Ascending aorta (tissue), 2 donors: ENCODE measurements at regions not wholly inside any gene's neighbourhood (a gene's known extent, or its start where the extent isn't known, plus 50 kb on each side); places are given as distances from the start of the nearest gene placed in this dataset.

Experiments used
- DNase-seq, 2 donors: peaks; one replicate each; pipeline ENCODE4 v3.0.0-alpha.2; 2019; ENCODE audit warnings: low spot score in 2 of 2
- H3K27ac ChIP-seq, 2 donors: fragments of 200-600 bp; sonication (generic); one replicate each; pipeline ENCODE4 v1.5.1; 2016 to 2017; ENCODE audit warnings: mild to moderate bottlenecking in 1 of 2
- H3K27me3 ChIP-seq: fragments of 200-600 bp; sonication (generic); one replicate; pipeline ENCODE4 v1.5.1; 2017
- H3K36me3 ChIP-seq, 2 donors: fragments of 200-600 bp; sonication (generic); one replicate each; pipeline ENCODE4 v1.5.1; 2016
- H3K4me1 ChIP-seq, 2 donors: fragments of 200-600 bp; sonication (generic); one replicate each; pipeline ENCODE4 v1.5.1; 2016 to 2017; ENCODE audit warnings: mild to moderate bottlenecking in 1 of 2
- H3K4me3 ChIP-seq, 2 donors: fragments of 200-600 bp; sonication (generic); one replicate each; pipeline ENCODE4 v1.5.1; 2016 to 2017; ENCODE audit warnings: mild to moderate bottlenecking in 1 of 2
- H3K9me3 ChIP-seq, 2 donors: fragments of 200-600 bp; sonication (generic); one replicate each; pipeline ENCODE4 v1.5.1; 2016
- CTCF ChIP-seq, 3 experiments: fragments of 200-600 bp in 2 of 3; fragments of 450-650 bp in 1 of 3; sonication (generic) in 2 of 3; IDR thresholded peaks; one replicate each; pipeline ENCODE4 v1.5.1; 2016 to 2019; ENCODE audit warnings: antibody characterized with exemption in 3 of 3, mild to moderate bottlenecking in 1 of 3, moderate library complexity in 1 of 3
- intact Hi-C: fragments of 100-400 bp; cut with DNase I; formaldehyde crosslinking; loops from one replicate; pipeline ENCODE4 v1.15.1; 2023

GRCh38 chr4:153127760-153128494, 76.3 kb upstream of the TRIM2 start:
- no peak overlapping the region for H3K27ac ChIP-seq
- H3K36me3 ChIP-seq = no peaks in the 10 kb centered on the region
- peak; percentile 75 to 88 (median 82) for TF ChIP-seq CTCF (IDR thresholded peaks at IDR 0.05)
- no peaks in the 10 kb centered on the region for H3K27me3 ChIP-seq
- H3K4me3 ChIP-seq = peak overlapping the region in 1 of 2 donors; percentile 29
- peaks cover 0 to 4% of the 10 kb centered on the region in 2 donors for H3K4me1 ChIP-seq
- intact Hi-C loops = loop anchor here (1.0 to 10.0 kb wide), 3 partner anchors 45 to 343 kb away; no protein-coding TSS in a partner anchor
- H3K9me3 ChIP-seq = no peaks in the 10 kb centered on the region
- peak in 1 of 2 donors; percentile 93 for DNase-seq

- no peak for TF ChIP-seq CTCF (IDR thresholded peaks at IDR 0.05)
- Histone ChIP-seq H3K27me3 (no peaks in the 10 kb centered on the region), H3K4me3 (no peak overlapping the region), H3K27ac (no peak overlapping the region), H3K9me3 (no peaks in the 10 kb centered on the region), H3K36me3 (no peaks in the 10 kb centered on the region), H3K4me1 (peaks cover 0 to 4% of the 10 kb centered on the region in 2 donors)
- no peak for DNase-seq
- intact Hi-C loops = no loop called here
Measured at GRCh38 chr4:153131596-153131995, 72.6 kb upstream of the TRIM2 start.

- H3K36me3 ChIP-seq = no peaks in the 10 kb centered on the region
- H3K4me1 ChIP-seq = no peaks in the 10 kb centered on the region
- no peak for TF ChIP-seq CTCF (IDR thresholded peaks at IDR 0.05)
- H3K27me3 ChIP-seq = no peaks in the 10 kb centered on the region
- no peak overlapping the region for H3K4me3 ChIP-seq
- DNase-seq = peak in 1 of 2 donors; percentile 70
- H3K9me3 ChIP-seq = no peaks in the 10 kb centered on the region
- no peak overlapping the region for H3K27ac ChIP-seq
- intact Hi-C loops = no loop called here
Measured at GRCh38 chr4:153137159-153137558, 67.1 kb upstream of the TRIM2 start.

- intact Hi-C loops = no loop called here
- H3K27ac ChIP-seq = no peak overlapping the region
Measured at GRCh38 chr4:153137677-153138630, 66.3 kb upstream of the TRIM2 start.

GRCh38 chr4:153138736-153139135, 65.5 kb upstream of the TRIM2 start:
- no peak for DNase-seq
- Histone ChIP-seq H3K4me3 (no peak overlapping the region), H3K36me3 (no peaks in the 10 kb centered on the region), H3K27me3 (no peaks in the 10 kb centered on the region), H3K27ac (no peak overlapping the region), H3K9me3 (no peaks in the 10 kb centered on the region), H3K4me1 (no peaks in the 10 kb centered on the region)
- intact Hi-C loops = no loop called here
- TF ChIP-seq CTCF (IDR thresholded peaks at IDR 0.05) = no peak

More at GRCh38 chr4:153137677-153138630, 66.3 kb upstream of the TRIM2 start:
- Histone ChIP-seq H3K27me3 (no peaks in the 10 kb centered on the region), H3K4me1 (no peaks in the 10 kb centered on the region), H3K36me3 (no peaks in the 10 kb centered on the region), H3K4me3 (no peak overlapping the region), H3K9me3 (no peaks in the 10 kb centered on the region)
- DNase-seq = no peak
- TF ChIP-seq CTCF (IDR thresholded peaks at IDR 0.05) = no peak
